ENCODE measurements at regions not wholly inside any gene's neighbourhood (a gene's known extent, or its start where the extent isn't known, plus 50 kb on each side); places are given as distances from the start of the nearest gene placed in this dataset.

- Mint-ChIP-seq H3K27ac (no peak overlapping the region), H3K9me3 (peaks cover 2% of the 10 kb centered on the region), H3K36me3 (ENCODE audit: low read depth) (no peaks in the 10 kb centered on the region), H3K4me1 (ENCODE audit: low read depth) (no peaks in the 10 kb centered on the region), H3K4me3 (no peak overlapping the region), H3K27me3 (no peaks in the 10 kb centered on the region)
- intact Hi-C loops (cut with micrococcal nuclease) = no loop called here
- ATAC-seq (no peak), DNase-seq (no peak)
- TF ChIP-seq CTCF (IDR thresholded peaks at IDR 0.05) = no peak
- CTCF ChIA-PET = no interaction called here
- POLR2A ChIA-PET = no interaction called here
Observed at GRCh38 chr2:14530506-14530905, 102.0 kb upstream of the LRATD1 start.

- Mint-ChIP-seq H3K27ac (no peak overlapping the region), H3K4me3 (no peak overlapping the region), H3K27me3 (no peaks in the 10 kb centered on the region), H3K36me3 (ENCODE audit: low read depth) (no peaks in the 10 kb centered on the region), H3K4me1 (ENCODE audit: low read depth) (no peaks in the 10 kb centered on the region), H3K9me3 (peaks cover 2% of the 10 kb centered on the region)
- ATAC-seq (no peak), DNase-seq (no peak)
- intact Hi-C loops (cut with micrococcal nuclease) = no loop called here
- TF ChIP-seq CTCF (IDR thresholded peaks at IDR 0.05) = no peak
- CTCF ChIA-PET = no interaction called here
- POLR2A ChIA-PET = no interaction called here
Observed at GRCh38 chr2:14533131-14533757, 99.3 kb upstream of the LRATD1 start.

- intact Hi-C loops (cut with micrococcal nuclease) = no loop called here
- no peak for TF ChIP-seq CTCF (IDR thresholded peaks at IDR 0.05)
- CTCF ChIA-PET = no interaction called here
- no peak for DNase-seq
- Mint-ChIP-seq H3K27me3 (no peaks in the 10 kb centered on the region), H3K9me3 (peaks cover 2% of the 10 kb centered on the region), H3K4me1 (ENCODE audit: low read depth) (no peaks in the 10 kb centered on the region), H3K4me3 (no peak overlapping the region), H3K27ac (no peak overlapping the region), H3K36me3 (ENCODE audit: low read depth) (no peaks in the 10 kb centered on the region)
- POLR2A ChIA-PET = no interaction called here
- no peak for ATAC-seq
Observed at GRCh38 chr2:14535156-14535555, 97.4 kb upstream of the LRATD1 start.

GRCh38 chr2:14536976-14537375 lies 95.5 kb upstream of the LRATD1 start:
- no peak for DNase-seq
- POLR2A ChIA-PET = interaction anchor here (0.6 kb wide), 1 partner anchor 416 kb away, joined by 3 read pairs; no protein-coding TSS in a partner anchor
- intact Hi-C loops (cut with micrococcal nuclease) = no loop called here
- H3K27ac Mint-ChIP-seq = no peak overlapping the region
- CTCF ChIA-PET = no interaction called here
- H3K4me1 Mint-ChIP-seq (ENCODE audit: low read depth) = no peaks in the 10 kb centered on the region
- no peak overlapping the region for H3K4me3 Mint-ChIP-seq
- H3K36me3 Mint-ChIP-seq (ENCODE audit: low read depth) = no peaks in the 10 kb centered on the region
- ATAC-seq = no peak
- no peak for TF ChIP-seq CTCF (IDR thresholded peaks at IDR 0.05)
- H3K27me3 Mint-ChIP-seq = no peaks in the 10 kb centered on the region
- H3K9me3 Mint-ChIP-seq = no peaks in the 10 kb centered on the region

- TF ChIP-seq CTCF (IDR thresholded peaks at IDR 0.05) = no peak
- intact Hi-C loops (cut with micrococcal nuclease) = no loop called here
- H3K4me3 Mint-ChIP-seq = no peak overlapping the region
- H3K27ac Mint-ChIP-seq = no peak overlapping the region
- no peak for DNase-seq
- CTCF ChIA-PET = no interaction called here
- H3K36me3 Mint-ChIP-seq (ENCODE audit: low read depth) = no peaks in the 10 kb centered on the region
- H3K4me1 Mint-ChIP-seq (ENCODE audit: low read depth) = no peaks in the 10 kb centered on the region
- POLR2A ChIA-PET = no interaction called here
- H3K9me3 Mint-ChIP-seq = no peaks in the 10 kb centered on the region
- H3K27me3 Mint-ChIP-seq = no peaks in the 10 kb centered on the region
- ATAC-seq = no peak
Observed at GRCh38 chr2:14540015-14540414, 92.5 kb upstream of the LRATD1 start.

All from activated CD8-positive, alpha-beta T cell treated with anti-CD3 and anti-CD28 coated beads for 36 hours (primary cell).